NCI-H2227 (cell line): ENCODE measurements at regions not wholly inside any gene's neighbourhood (a gene's known extent, or its start where the extent isn't known, plus 50 kb on each side); places are given as distances from the start of the nearest gene placed in this dataset.
"Not testable (repeated sequence)": the region's sequence is repeated elsewhere in the genome, so short reads cannot be mapped to it uniquely, and the experiment has no call there.

Source experiments
- DNase-seq: peaks from one replicate; lab custom pipeline; 2025; ENCODE audit not compliant: unreplicated experiment; lab: John Stamatoyannopoulos, UW

DNA sequence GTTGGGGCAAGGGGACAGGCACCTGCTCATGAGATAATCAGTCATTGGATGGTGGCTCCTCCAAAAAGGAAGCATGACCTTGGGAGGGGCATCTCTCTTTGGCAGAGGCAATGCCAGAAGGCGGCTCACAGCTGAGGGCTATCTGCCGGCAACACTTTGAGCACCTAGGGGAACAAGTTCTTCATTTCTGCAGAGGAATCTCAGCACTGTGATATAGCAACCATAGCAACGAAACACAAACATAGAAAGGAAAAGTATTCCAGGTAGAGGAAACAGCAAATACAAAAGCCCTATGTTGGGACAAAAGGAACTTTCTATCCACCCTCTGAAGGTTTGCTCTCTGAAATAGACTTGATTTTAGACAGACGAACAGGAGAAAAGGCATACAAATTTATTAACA lies 89.1 kb upstream of the NEDD4L start:
- DNase-seq, result no peak

DNA sequence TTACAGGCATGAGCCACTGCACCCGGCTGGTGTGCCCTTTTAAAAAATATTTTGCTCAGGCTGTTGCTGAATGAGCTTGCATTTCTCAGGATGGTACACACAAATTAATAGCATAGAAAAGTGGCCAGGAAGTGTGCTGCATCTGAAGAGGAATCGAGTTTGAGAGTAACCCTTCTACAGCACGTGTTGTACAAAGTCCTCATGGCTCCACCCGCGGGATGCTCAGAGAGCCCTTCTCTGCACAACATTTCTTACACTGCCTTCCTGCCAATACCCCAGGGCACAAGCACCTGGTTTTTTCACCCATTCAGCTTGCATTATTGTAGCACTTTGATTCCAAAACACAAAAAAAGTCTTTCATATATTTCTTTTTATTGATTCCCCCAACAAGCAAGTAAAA lies 90.1 kb upstream of the NEDD4L start:
- DNase-seq, result no peak

DNA sequence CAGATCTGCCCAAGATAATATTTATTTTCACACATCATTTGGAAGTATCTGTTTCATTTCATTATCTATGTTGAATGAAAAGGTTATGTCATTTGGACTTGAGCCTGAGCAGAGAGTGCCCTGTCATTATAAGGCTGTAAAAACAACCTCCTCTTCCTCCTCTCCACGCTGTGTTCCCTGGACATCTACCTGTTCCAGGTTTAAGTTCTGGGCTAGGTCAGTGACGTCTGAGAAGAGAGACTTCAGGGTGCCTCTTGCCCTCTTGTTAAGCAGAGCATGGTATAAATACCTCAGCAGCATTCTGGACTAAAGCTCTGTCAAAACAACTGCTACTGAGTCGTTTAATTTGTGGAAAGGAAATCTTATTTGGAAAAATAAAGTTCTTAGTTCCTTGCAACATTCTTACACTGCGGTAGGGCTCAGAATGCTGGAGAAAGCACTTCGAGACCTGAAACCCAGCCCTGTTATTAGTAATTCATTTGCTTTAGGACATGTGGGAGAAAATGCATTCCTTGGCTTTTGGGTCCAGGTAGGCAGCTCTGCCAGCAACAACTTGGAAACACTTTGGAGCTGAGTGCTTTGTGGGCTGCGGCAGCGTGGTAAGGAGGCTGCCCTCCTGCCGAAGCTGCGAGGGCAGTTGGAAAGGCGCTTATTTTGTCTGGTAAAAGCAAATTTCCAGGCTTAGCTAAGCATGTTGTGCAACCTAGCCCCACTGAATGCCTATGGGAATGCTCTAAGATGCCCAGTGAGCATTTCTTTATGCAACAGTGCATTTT lies 91.8 kb upstream of the NEDD4L start:
- DNase-seq, result no peak

DNA sequence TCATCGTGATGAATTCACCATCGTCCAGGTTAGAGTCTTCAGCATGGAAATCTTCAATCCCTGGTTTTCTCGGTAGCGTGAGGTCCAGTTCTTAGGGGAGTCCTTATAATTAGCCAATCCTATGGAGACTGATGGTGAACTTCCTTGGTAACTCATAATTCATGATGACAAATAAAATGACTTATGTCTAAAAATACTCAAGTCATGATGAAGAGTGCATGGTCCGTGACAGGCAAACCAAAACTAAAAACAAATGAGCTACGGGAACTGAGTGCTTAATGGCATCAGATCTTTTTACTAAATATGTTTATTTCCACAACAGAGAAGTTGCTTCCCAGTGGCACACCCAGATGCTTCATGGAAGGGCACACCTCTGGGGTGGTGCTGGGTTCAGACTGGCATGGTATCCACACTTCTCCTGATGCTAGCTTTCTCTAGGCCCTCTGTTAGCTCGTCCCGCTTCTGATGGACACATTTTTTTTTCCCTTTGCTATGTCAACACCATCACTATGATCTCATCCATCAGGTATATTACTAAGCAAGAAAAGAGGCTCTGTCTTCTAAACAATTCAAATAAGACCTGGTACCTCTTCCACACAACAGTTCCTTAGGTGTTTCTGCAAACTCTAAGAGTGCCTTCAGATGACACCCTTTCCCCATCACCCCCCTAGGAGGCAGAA lies 92.8 kb upstream of the NEDD4L start:
- DNase-seq, result no peak

DNA sequence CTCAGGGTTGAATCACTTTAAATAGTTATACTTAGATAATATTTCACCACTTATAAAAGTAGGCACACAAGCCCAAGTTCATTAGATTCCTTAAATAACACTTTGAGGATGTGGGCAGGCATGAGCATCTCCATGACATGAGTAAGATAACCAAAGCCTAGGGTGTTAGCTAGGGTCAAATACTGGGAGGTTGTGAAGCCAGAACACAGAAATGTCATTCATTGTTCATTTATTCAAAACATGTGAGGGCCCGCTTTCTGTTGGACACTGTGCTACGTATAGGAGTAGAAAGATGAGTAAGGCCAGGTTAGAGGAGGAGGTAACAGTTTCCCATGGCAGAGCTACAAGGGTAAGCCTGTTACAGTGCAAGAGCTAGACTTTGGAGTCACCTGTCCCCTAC lies 93.5 kb upstream of the NEDD4L start:
- DNase-seq, result no peak

DNA sequence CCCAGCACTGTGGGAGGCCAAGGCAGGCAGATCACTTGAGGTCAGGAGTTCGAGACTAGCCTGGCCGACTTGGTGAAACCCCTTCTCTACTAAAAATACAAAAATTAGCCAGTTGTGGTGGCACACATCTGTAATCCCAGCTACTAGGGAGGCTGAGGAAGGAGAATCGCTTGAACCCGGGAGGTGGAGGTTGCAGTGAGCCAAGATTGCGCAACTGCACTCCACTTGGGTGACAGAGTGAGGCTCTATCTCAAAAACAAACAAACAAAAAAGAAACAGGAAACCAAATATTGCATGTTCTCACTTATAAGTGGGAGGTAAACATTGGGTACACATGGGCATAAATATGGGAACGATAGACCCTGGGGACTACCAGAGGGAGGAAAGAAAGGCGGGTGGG lies 94.7 kb upstream of the NEDD4L start:
- DNase-seq, result not testable (repeated sequence)

DNA sequence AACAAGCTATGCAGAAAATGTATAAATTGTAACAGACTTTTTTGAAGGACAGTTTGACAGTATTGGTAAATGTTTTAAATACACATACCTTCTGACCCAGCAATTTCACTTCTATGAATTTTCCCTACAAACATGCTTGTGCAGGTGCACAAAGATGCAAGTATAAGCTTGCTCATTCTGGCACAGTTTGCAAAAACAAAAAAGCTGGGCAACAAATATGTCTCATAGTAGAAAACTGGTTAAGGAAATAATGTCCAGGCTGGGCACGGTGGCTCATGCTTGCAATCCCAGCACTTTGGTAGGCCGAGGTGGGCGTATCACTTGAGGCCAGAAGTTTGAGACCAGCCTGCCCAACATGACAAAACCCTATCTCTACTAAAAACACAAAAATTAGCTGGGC lies 96.9 kb upstream of the NEDD4L start:
- DNase-seq, result no peak

DNA sequence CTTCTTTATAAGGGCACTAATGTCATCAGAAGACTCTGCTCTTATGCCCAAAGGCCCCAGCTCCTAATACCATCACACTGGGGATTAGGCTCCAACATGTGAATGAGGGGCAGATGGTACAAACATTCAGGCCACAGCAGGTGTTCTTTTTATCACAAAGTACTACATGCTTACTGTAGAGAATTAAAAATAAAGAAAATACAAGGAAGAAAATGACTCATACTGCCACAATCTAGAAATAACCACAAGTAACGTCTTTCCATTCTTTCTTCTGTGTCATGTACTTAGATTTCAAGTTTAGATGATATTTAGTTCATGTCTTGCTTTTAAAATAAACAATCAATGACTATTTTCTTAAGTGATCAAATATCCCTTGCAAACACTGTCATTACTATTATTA lies 100.3 kb upstream of the NEDD4L start:
- no peak for DNase-seq

DNA sequence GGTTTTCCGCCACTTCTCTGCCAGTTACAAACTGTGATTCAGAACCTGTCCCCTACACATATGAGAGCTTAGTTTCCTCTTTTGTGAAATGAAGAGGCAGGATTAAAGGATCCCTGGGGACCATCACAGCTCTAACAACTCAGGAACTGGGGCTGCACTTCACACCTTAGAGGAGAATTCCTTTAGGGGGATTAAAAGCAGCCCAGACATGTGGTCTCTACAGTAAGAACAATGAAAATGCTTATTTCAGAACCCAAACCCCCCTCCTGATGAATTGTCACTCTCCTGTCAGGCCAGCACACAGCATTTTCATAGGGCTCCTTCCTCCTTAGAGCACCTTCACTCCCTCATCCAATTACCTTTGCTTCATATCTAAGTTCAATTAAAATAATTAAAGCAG lies 101.5 kb upstream of the NEDD4L start:
- no peak for DNase-seq

DNA sequence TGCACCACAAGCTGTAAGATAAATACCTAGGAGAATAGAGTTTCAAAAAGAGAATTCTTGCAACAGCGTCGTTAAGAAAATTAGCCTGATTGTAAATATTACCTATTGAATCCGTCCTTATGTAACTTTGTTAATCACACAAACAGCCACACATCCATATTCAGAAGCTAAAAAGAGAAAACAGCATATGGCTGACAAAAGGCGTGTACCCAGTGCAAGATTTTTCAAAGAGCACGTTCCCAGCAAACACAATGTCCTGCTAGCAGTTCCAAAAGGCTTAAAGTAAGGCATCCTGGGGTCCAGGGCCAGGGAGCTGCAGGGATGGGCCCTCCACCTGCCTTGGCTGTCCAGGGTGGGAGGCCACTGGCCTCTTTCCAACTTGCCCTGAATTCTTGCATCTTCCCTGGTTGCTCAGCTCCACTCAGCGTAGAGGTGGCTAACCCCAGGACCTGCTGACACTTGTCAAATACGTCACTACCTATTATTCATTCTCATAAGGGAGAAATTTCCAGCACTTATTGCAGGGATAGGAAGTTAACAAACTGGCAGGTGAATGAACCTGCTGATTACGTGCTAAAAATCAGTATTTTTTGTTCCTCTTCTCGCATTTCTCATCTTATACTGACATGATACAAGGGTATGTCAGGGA lies 102.1 kb upstream of the NEDD4L start:
- DNase-seq, result no peak

DNA sequence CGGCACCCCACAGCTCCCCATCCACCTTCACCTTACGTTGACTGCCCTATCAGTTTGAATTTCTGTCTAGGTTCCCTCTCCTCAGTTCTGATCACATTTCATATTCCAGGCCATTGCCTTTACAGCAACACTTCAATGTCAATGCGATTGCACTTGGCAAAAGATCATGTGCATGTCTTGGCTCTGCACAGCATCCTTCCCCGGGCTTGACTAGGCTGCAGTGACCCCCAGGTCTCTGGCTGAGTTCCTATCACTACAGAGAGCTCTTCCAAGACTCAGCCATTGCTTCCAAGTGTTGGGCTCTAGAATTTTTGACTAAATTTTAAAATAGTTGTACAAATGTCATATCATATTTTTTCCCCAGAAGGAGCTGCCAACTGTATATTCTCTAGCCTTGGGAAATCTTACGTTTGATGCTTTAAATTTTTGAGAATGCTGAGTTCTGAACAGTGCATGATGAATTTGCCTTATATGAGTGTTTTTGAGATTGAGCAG lies 103.8 kb upstream of the NEDD4L start:
- no peak for DNase-seq

DNA sequence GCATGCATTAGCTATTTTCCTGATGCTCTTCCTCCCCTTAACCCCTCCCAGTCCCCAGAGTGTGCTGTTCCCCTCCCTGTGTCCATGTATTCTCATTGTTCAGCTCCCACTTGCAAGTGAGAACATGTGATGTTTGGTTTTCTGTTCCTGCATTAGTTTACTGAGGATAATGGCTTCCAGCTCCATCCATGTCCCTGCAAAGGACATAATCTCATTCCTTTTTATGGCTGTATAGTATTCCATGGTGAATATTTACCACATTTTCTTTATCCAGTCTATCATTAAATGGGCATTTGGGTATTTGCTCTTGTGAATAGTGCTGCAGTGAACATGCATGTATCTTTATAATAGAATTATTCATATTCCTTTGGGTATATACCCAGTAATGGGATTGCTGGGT lies 109.7 kb upstream of the NEDD4L start:
- not testable (repeated sequence) for DNase-seq

DNA sequence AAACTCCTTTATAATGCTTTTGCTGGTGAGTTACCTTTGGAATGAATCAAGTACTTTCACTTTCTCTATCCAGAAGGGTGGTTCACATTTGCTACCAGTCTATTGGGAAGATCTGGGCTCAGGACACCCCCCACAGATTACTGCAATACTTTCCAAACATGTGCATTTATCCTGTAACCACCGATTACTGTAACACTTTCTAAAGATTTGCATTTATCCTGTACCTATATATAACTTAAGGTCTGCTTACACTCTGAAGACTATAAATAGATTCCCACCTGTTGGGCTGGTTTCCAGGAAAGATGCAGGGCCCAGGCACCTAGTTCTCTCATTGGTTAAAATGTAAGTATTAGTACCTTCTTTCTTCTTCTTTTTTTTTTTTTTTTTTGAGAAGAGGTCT lies 113.0 kb upstream of the NEDD4L start:
- DNase-seq, result no peak

DNA sequence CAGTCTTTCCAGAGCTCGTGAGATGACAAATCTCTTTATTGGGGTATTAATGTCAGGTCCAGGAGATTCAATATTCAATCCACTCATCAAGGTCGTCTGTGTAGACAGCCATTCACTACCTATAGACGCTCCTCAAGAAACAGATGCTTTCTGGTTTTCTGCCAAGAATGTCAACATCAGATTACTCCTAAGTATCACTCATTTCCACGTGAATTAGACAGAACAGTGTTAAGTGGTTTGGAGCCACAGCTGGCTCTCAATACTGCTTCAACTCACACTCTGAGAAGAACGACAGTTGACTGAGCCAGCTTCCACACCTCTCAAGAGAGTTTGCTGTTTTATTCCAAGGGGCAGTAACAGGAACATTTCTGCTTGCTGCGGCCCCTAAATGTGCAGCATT lies 113.5 kb upstream of the NEDD4L start:
- DNase-seq, result peak; percentile 60

DNA sequence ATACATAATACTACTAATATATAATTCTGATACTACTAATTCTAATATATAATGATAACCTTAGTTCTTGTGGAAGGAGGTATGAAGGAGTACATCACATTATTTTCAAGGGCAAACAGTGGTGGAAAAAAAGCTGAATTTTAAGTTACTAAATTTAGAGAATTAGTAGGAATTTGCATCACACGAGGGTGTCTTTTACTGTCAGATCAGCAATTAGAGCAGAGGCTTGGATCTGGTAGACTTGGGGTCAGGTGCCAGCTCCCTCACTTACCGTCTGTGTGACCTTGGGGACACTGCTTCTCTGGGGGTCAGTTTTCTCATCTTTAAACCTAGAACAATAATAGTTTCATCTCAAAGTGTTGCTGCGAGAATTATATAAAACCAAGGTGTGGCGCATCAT lies 114.1 kb upstream of the NEDD4L start:
- DNase-seq, result no peak

DNA sequence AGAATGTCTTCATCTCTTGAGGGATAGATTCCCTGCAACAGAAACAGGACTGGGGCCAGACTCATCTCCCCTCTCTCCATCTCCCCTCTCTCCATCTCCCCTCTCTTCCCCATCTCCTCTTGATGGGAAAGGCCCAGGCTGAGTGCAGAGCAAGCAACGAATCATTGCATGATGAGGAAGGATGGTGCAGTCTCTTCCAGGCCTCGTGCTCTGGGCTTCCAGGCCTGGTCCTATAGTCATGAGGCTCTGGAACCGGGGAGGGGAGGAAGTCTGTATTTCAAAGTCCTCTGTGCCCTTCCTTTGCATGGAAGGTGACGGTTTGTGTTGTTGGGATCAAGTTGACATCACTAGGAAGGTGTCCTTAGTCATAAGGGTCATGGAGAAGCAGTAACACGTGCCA lies 115.6 kb upstream of the NEDD4L start:
- DNase-seq, result no peak

DNA sequence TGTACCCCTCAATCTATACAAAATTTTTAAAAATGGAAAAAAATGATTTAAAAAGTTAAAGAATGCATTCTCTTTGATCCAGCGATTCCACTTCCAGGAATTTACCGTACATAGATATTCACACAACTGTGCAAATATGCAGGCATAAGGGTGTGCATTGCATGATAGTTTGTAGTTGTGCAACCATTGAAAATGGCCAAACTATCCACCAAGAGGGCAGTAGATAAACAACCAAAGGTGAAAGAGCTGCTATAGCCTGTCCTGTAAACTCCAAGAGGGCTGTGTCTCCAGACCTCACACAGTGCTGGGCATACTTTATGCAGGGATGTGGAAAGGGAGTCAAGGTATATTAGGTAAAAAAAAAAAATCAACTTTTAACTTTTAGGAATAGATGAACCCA lies 116.5 kb upstream of the NEDD4L start:
- no peak for DNase-seq

DNA sequence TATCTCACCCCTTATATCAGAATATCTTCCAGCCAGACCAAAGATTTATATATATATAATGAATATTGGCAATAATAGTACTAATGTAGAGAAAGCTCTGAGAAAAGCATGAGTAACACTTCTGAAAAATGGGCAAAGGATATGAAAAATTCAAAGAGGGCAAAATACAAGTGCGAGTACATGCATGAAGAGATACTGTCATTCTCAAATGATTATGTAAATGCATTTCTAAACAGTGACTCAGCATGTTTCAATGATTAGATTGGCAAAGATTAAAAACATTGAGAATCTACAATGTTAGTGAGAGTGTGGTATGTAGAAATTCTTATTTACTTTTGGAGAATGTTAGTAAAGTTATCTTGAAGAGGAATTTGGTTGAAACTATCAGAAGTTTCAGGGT lies 118.3 kb upstream of the NEDD4L start:
- no peak for DNase-seq

DNA sequence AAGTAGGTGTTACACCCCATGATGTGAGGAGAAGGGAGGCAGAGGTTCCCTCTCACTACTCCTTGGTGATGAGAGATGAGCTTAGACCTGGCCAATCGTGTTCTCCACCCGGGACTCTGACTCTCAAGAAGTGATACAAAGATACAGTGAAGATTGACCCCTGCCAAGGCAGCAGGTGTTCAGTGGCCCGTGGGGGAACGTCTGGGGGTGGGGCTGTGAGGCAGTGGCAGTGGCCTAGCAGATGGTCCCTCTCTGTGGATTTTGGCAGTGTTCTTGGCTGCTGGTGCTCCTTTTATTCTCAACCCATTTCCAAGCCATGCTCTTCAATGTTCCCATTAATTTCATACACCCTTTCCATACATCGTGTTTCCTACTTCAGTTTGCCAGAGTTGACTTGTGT lies 120.4 kb upstream of the NEDD4L start:
- DNase-seq, result no peak

DNA sequence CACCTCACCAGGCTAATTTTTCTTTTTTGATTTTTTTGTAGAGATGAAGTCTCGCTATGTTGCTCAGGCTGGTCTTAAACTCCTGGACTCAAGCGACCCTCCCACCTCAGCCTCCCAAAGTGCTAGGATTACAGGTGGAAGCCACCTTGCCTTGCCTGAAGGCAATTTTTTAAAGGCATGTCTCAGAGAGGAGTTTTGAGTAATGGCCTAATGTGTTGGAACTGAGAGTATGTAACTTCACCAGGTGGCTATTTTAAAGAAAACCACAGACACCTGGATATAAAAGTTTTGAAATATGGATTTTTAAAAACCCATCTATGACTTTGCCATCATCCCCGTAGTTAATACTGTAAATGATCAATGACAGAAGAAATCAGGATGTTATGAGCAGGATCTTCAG lies 119.8 kb upstream of the ATP8B1 start:
- DNase-seq, result no peak

DNA sequence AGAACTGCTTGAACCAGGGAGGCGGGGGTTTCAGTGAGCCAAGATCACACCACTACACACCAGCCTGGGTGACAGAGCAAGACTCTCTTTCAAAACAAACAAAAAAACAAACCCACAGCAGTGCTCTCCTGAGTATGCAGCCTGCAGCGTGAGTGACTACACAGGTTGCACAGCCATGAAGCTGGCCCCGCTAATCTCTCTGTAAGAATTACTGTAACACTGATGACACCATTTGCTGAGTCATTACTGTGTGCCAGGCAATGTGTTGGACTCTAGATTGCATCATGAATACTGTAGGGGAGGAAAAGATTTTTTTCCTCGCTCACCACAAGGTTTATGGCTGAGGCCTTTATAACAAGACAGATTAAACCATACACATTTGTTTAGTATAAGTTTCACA lies 118.6 kb upstream of the ATP8B1 start:
- DNase-seq, result no peak

DNA sequence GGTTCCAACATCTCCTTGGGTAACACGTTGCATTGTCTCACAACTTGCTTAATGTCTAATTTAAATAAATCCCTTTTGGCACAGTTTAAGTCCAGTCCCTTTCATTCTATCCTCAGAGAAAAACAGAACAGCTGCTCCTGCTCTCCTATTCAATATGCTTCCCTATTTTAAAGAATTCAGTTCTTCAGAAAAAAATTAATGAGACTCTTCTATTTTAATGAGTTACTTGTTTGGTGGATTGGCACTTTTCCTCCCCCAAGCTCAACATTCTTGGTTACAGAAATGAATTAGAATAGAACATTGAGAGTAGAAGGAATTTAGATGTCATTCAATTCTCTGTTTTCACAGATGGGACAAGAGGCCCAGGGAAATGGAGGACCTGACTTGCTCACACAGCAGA lies 116.9 kb upstream of the ATP8B1 start:
- DNase-seq, result no peak
